GM19193 (cell line): ENCODE measurements at regions not wholly inside any gene's neighbourhood (a gene's known extent, or its start where the extent isn't known, plus 50 kb on each side); places are given as distances from the start of the nearest gene placed in this dataset.

Source experiments
- POLR2A ChIP-seq: IDR thresholded peaks from 4 replicates; pipeline ENCODE4 v1.6.1; 2011; ENCODE audit not compliant: insufficient read depth, insufficient read length; ENCODE audit errors: extremely low read depth

- no peak for TF ChIP-seq POLR2A
These were observed 436.4 kb downstream of the BCOR start for GRCh38 chrX:39661116-39661907.

- no peak for TF ChIP-seq POLR2A
These were observed 431.8 kb downstream of the BCOR start for GRCh38 chrX:39665830-39666518.

GRCh38 chrX:39667191-39667590 lies 430.6 kb downstream of the BCOR start:
- TF ChIP-seq POLR2A = no peak

- no peak for TF ChIP-seq POLR2A
These were observed 429.8 kb downstream of the BCOR start for GRCh38 chrX:39667736-39668482.

GRCh38 chrX:39669668-39670067 lies 428.1 kb downstream of the BCOR start:
- TF ChIP-seq POLR2A = no peak

GRCh38 chrX:39670281-39670680 lies 427.5 kb downstream of the BCOR start:
- no peak for TF ChIP-seq POLR2A

- TF ChIP-seq POLR2A = no peak
These were observed 425.4 kb downstream of the BCOR start for GRCh38 chrX:39672405-39672804.

- TF ChIP-seq POLR2A = no peak
These were observed 423.1 kb downstream of the BCOR start for GRCh38 chrX:39674490-39675161.

GRCh38 chrX:39675162-39675553 lies 422.6 kb downstream of the BCOR start:
- no peak for TF ChIP-seq POLR2A

GRCh38 chrX:39675619-39676018 lies 422.1 kb downstream of the BCOR start:
- no peak for TF ChIP-seq POLR2A

GRCh38 chrX:39676434-39676833 lies 421.3 kb downstream of the BCOR start:
- no peak for TF ChIP-seq POLR2A

GRCh38 chrX:39677585-39677977 lies 420.2 kb downstream of the BCOR start:
- no peak for TF ChIP-seq POLR2A

GRCh38 chrX:39677978-39678791 lies 419.6 kb downstream of the BCOR start:
- no peak for TF ChIP-seq POLR2A

GRCh38 chrX:39678914-39679313 lies 418.8 kb downstream of the BCOR start:
- TF ChIP-seq POLR2A = no peak

- TF ChIP-seq POLR2A = no peak
These were observed 418.1 kb downstream of the BCOR start for GRCh38 chrX:39679497-39680157.

- no peak for TF ChIP-seq POLR2A
These were observed 415.9 kb downstream of the BCOR start for GRCh38 chrX:39681885-39682284.
